ENCODE measurements at regions not wholly inside any gene's neighbourhood (a gene's known extent, or its start where the extent isn't known, plus 50 kb on each side); places are given as distances from the start of the nearest gene placed in this dataset.

GRCh38 chr3:8253201-8253600 lies 248.4 kb upstream of the LMCD1 start:
- no peak overlapping the region for H3K27ac ChIP-seq (replicated peaks)
- no peak overlapping the region for H3K4me3 ChIP-seq (replicated peaks; ENCODE audit: insufficient read depth, low read length)
- no peaks in the 10 kb centered on the region for H3K27me3 ChIP-seq (ENCODE audit: insufficient read depth, poor library complexity, severe bottlenecking)
- no peak for DNase-seq (ENCODE audit: low read depth in 1 of 2, low spot score in 1 of 2)
- TF ChIP-seq, protein P1, sequence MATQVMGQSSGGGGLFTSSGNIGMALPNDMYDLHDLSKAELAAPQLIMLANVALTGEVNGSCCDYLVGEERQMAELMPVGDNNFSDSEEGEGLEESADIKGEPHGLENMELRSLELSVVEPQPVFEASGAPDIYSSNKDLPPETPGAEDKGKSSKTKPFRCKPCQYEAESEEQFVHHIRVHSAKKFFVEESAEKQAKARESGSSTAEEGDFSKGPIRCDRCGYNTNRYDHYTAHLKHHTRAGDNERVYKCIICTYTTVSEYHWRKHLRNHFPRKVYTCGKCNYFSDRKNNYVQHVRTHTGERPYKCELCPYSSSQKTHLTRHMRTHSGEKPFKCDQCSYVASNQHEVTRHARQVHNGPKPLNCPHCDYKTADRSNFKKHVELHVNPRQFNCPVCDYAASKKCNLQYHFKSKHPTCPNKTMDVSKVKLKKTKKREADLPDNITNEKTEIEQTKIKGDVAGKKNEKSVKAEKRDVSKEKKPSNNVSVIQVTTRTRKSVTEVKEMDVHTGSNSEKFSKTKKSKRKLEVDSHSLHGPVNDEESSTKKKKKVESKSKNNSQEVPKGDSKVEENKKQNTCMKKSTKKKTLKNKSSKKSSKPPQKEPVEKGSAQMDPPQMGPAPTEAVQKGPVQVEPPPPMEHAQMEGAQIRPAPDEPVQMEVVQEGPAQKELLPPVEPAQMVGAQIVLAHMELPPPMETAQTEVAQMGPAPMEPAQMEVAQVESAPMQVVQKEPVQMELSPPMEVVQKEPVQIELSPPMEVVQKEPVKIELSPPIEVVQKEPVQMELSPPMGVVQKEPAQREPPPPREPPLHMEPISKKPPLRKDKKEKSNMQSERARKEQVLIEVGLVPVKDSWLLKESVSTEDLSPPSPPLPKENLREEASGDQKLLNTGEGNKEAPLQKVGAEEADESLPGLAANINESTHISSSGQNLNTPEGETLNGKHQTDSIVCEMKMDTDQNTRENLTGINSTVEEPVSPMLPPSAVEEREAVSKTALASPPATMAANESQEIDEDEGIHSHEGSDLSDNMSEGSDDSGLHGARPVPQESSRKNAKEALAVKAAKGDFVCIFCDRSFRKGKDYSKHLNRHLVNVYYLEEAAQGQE (IDR thresholded peaks at IDR 0.05; ENCODE audit: insufficient replicate concordance, low read depth): no peak
- TF ChIP-seq POLR2AphosphoS5 (IDR thresholded peaks at IDR 0.05; ENCODE audit: low read depth) (no peak), GABPA (IDR thresholded peaks at IDR 0.05; ENCODE audit: low read depth) (no peak), SPI1 (IDR thresholded peaks at IDR 0.05; ENCODE audit: borderline replicate concordance, low read depth) (no peak)
- TF ChIP-seq, protein P2, sequence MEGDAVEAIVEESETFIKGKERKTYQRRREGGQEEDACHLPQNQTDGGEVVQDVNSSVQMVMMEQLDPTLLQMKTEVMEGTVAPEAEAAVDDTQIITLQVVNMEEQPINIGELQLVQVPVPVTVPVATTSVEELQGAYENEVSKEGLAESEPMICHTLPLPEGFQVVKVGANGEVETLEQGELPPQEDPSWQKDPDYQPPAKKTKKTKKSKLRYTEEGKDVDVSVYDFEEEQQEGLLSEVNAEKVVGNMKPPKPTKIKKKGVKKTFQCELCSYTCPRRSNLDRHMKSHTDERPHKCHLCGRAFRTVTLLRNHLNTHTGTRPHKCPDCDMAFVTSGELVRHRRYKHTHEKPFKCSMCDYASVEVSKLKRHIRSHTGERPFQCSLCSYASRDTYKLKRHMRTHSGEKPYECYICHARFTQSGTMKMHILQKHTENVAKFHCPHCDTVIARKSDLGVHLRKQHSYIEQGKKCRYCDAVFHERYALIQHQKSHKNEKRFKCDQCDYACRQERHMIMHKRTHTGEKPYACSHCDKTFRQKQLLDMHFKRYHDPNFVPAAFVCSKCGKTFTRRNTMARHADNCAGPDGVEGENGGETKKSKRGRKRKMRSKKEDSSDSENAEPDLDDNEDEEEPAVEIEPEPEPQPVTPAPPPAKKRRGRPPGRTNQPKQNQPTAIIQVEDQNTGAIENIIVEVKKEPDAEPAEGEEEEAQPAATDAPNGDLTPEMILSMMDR (IDR thresholded peaks at IDR 0.05; ENCODE audit: insufficient read depth, low read length): no peak

DNA sequence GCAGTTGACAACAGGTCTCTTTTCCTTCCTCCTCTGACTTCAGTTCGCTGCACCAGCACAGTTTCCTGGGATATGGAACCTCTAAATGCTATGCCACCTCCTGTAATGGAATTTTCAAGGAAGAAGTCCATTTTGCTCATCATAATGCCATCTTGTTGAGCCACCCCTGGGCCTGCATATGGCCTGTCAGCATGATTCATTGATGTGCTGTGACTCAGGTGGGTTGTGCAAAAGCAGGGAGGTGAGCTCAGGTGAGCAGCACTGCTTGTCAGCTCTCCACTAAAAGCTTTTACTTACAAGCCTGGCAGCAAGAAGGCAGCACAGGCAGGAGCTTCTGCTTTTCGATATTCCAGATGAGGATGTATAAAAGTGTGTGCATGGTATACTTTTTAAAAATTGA lies 247.1 kb upstream of the LMCD1 start:
- Histone ChIP-seq H3K4me3 (replicated peaks; ENCODE audit: insufficient read depth, low read length) (no peak overlapping the region), H3K27ac (replicated peaks) (no peak overlapping the region), H3K27me3 (ENCODE audit: insufficient read depth, poor library complexity, severe bottlenecking) (no peaks in the 10 kb centered on the region)
- no peak for DNase-seq (ENCODE audit: low read depth in 1 of 2, low spot score in 1 of 2)
- TF ChIP-seq, protein P1 (IDR thresholded peaks at IDR 0.05; ENCODE audit: insufficient replicate concordance, low read depth): no peak
- TF ChIP-seq POLR2AphosphoS5 (IDR thresholded peaks at IDR 0.05; ENCODE audit: low read depth) (no peak), SPI1 (IDR thresholded peaks at IDR 0.05; ENCODE audit: borderline replicate concordance, low read depth) (no peak), GABPA (IDR thresholded peaks at IDR 0.05; ENCODE audit: low read depth) (no peak)
- TF ChIP-seq, protein P2 (IDR thresholded peaks at IDR 0.05; ENCODE audit: insufficient read depth, low read length): no peak

- DNase-seq (ENCODE audit: low read depth in 1 of 2, low spot score in 1 of 2): no peak
- TF ChIP-seq, protein P2 (IDR thresholded peaks at IDR 0.05; ENCODE audit: insufficient read depth, low read length): no peak
- TF ChIP-seq SPI1 (IDR thresholded peaks at IDR 0.05; ENCODE audit: borderline replicate concordance, low read depth): no peak
- TF ChIP-seq, protein P1 (IDR thresholded peaks at IDR 0.05; ENCODE audit: insufficient replicate concordance, low read depth): no peak
- TF ChIP-seq GABPA (IDR thresholded peaks at IDR 0.05; ENCODE audit: low read depth): no peak
- no peak for TF ChIP-seq POLR2AphosphoS5 (IDR thresholded peaks at IDR 0.05; ENCODE audit: low read depth)
- Histone ChIP-seq H3K27ac (replicated peaks) (no peak overlapping the region), H3K4me3 (replicated peaks; ENCODE audit: insufficient read depth, low read length) (no peak overlapping the region), H3K27me3 (ENCODE audit: insufficient read depth, poor library complexity, severe bottlenecking) (no peaks in the 10 kb centered on the region)
Observed at GRCh38 chr3:8255725-8256124, 245.9 kb upstream of the LMCD1 start.

All from HL-60 (cell line).